IPS-NIHi7 (cell line): ENCODE measurements at regions not wholly inside any gene's neighbourhood (a gene's known extent, or its start where the extent isn't known, plus 50 kb on each side); places are given as distances from the start of the nearest gene placed in this dataset.

Experiments used
- DNase-seq: peaks from one replicate; pipeline ENCODE4 v3.0.0; 2012; ENCODE audit warnings: mixed read lengths; ENCODE audit errors: extremely low spot score

DNA sequence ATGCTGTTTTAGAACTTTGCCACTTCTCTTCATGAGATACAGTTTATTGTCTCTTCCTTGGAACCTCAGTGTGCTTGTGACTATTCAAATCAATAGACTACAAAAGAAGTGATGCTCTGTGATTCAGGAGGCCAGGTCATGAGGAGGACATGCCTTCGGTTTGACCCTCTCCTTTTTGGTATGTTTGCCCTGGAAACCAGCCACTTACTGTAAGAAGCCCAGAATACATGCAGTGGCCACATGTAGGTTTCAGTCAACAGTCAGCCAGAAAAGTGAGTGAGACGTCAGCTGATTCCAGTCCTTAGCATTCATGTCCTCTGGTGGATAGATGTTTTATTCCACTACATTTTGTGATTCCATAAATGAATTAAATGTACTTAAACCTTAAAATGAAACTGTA lies 328.7 kb downstream of the PCDH18 start:
- DNase-seq, result no peak

DNA sequence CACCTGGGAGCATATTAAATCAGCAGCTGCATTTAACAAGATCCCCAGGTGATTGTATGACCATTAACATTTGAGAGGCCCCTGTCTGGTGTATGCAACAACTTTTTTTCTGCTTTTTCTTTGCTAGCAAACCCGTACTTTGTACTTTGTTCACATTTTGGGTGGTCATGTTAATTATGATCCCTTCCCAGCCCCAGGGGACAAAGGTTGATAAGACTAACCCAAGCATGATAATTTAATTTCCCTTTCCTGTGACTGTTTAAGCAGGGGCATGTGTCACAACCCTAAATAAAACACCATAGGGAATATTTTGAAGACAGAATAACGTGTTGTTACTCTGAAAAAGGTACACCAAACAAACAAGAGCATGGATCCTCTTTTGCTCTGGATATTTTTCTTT lies 332.0 kb downstream of the PCDH18 start:
- DNase-seq, result no peak

DNA sequence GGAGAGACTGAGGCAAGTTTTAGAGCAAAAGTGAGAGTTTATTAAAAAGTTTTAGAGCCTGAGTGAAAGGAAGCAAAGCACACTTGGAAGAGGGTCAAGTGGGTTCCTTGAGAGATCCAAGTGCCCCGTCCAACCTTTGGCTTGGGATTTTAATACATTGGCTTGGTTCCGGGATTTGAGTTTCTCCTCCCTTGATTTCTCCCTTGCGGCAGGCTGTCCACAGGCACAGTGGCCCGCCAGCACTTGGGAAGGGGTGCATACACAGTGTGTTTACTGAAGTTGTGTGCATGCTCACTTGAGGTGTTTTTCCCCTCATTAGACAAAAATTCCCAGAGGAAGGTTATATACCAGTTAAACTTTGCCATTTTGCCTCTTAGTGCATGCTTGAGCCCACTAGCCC lies 333.5 kb downstream of the PCDH18 start:
- DNase-seq, result no peak

GRCh38 chr4:137194670-137195069 lies 337.6 kb downstream of the PCDH18 start:
- no peak for DNase-seq

DNA sequence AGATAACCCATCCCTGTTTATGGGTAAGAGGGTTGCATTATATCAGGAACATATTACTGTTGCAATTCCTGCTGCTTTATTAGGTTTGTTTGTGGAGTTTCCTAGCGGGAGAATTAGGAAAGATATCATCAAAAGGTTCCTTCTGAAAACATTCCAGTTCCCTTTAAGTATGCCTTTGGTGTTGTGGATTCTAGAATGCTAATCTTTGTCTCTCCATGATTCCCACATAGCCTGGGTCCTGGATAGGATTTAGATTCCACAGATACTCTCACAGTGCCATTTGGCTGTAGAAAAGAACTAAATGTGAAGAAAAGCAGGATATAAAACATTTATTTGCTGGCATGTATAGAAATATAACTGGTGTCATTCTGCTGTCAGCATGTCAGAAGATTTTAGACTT lies 338.7 kb downstream of the PCDH18 start:
- DNase-seq, result peak; percentile 13

DNA sequence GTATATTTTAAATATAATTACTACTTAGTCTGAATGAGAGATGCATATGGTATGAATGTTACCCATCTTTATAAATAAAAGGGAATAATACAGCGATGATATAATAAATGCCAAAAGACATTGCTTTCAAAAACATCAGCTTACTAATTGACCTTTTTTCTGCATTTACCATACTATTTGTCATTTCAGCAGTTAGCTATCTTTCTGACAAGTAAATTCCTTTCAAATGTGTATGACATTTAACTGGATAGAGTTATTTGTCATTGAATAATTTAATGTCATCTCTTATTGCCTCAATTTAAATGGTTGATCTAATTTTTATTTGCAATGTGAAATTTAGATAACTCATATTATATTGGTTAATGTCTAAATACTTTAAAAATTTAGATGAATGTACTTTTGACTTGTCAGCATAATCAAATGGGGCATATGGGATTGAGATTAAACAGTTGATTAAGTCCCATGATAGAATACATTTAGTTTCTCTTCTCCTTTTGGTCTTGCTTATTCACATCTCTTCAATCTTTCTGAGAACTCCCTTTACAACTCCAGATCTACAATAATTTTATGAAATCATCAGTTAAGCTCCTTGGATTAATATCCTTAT lies 350.9 kb downstream of the PCDH18 start:
- DNase-seq, result no peak

GRCh38 chr4:137180349-137180748 lies 351.9 kb downstream of the PCDH18 start:
- DNase-seq, result peak; percentile 58

GRCh38 chr4:137156807-137157206 lies 375.5 kb downstream of the PCDH18 start:
- DNase-seq, result no peak

DNA sequence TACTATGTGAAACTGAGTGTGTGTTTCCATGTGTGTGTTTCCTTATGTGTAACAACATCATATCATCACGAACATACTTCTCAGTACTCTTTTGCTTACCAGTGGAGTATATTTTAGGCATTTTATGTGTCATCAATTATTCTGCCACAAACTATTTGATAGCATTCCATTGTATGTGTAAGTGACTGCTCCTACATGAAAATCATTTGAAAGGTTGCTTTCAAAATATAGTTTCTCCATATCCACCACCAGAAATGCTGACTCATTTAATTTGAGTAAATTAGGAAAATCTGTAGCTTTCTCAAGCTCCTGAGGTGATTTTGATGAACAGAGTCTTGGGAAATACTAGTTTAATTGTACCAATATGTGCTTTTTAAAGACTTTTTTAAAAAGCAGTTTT lies 376.2 kb downstream of the PCDH18 start:
- no peak for DNase-seq

GRCh38 chr4:137131201-137131600 lies 401.1 kb downstream of the PCDH18 start:
- DNase-seq, result no peak

DNA sequence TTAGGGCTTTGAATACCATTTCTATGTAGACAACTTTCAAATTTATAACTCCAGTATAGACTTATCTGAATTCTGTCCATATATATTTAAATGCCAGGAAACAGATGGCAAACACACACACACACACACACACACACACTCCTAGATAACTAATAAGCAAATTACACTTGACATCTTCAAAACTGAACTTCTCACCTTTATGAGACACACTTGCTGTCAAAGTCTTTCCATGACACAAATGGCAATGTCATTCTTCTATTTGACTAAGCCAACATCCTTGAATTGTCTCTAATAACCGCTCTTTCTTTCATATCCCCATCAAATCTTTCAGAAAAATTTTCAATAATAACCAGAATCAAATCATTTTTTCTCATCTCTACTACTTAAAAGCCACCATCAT lies 402.4 kb downstream of the PCDH18 start:
- no peak for DNase-seq

- no peak for DNase-seq
Measured at GRCh38 chr4:137129441-137129840, 402.9 kb downstream of the PCDH18 start.

DNA sequence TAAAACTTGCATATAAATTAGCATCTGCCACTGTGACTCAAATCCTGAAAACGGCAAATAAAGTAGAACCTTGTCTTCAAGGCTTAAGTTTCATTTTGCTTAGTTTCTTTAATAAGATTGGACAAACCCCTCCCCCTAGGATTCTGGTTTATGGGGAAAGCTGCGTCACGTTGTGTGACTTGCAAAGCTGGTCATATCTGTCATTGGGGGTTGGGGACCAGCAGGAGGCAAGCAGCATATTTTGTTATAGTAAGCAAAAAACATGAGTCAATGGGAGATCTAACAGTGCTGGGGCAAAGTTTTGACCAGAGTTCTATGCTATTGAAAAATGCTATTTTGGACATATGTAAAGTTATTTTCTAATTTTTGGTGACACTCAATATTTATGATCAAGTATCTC lies 407.3 kb downstream of the PCDH18 start:
- DNase-seq, result no peak

- peak; percentile 32 for DNase-seq
Measured at GRCh38 chr4:137124278-137124932, 407.9 kb downstream of the PCDH18 start.

- DNase-seq, result no peak
Measured at GRCh38 chr4:137122876-137123275, 409.4 kb downstream of the PCDH18 start.

DNA sequence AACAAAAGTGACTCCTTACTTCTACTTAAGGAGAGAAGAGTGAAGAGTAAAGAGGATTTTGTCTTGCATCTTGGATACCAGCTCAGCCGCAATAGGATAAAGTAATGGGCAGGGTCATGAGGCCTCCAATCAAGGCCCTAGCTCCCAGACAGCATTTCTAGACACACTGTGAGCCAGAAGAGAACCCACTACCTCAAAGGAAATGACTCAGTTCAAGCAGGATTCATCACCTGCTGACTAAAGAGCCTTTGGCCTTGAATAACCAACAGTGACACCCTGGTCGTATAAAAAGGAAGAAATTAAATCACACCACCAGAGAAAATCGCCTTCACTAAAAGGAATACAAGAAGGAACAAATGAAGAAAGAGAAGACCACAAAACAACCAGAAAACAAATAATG lies 416.1 kb downstream of the PCDH18 start:
- no peak for DNase-seq

DNA sequence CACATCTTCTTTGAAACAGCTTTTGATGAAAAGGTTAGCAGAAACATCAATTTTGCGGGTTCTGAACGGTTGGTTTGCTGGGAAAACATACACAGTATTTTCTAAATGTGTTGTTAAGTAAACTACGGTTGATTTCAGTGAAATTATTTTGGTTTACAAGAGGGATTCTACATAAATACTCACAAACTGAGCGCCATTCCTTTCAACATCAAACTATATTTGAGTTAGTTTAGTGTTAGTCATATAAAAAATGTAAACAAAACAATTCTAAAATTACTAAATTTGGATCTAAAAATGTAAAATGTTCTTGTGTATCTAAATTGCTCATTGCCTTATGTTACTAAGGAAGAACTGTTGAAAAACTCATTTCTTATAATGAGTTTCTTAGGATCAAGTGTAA lies 425.6 kb downstream of the PCDH18 start:
- DNase-seq, result no peak

- DNase-seq, result no peak
Measured at GRCh38 chr4:137106287-137106686, 426.0 kb downstream of the PCDH18 start.

DNA sequence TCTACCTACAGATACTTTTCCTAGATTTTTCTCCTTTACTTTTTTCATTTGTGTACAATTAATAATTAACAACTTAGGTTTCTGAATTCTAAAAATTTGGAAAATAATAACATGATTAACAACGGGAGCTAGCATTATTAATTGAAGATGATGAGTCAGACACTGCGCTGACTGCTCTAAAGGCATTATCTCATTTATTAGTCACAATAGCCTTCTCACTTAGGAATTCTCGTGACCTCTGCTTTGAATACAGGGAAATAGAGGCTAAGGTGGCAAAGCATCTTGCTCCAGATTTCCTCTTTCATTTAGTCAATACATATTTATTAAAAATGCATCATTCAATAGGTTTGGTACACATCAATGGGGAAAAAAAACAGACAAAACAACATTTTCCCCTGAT lies 441.3 kb downstream of the PCDH18 start:
- no peak for DNase-seq

DNA sequence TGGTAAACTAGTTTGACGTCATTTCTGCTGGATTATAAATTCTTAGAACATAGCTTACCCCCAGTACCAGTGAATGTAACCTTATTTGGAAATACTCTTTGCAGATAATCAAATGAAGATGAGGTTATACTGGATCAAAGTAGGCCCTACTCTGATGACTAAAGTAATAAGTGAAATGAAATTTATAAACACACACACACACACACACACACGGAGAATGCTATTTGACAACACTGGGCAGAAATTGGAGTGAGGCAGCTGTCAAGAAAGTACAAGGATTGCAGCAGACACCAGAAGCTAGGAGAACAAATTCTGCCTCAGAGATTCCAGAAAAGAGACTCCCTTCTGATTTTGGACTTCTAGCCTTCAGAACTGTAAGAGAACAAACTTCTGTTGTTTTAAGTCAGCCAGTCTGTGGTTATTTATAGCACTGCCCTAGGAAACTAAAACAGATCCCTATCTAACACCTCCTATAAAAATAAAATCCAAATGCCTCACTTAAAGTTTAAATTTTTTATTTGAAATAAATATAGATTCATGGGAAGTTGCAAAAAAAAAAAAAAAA lies 448.6 kb downstream of the PCDH18 start:
- DNase-seq, result no peak

DNA sequence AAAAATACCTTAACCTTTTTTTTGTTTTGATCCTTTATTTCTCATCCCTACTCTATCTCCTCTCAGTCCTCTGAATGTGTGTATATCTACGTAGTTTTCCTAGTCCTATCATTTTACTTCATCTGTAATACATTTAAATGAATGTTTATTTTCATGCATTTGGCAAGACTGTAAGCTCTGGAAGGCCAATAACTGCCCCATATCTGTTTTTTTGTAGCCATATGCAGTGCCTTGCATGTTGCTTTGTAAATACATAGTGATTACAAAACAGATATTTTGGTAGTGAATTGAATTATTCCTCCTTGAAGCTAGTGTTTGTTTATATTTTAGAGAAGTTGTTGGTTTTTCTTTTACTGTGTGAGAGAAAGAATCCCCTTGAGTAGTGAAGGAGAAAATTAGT lies 450.2 kb downstream of the PCDH18 start:
- no peak for DNase-seq

DNA sequence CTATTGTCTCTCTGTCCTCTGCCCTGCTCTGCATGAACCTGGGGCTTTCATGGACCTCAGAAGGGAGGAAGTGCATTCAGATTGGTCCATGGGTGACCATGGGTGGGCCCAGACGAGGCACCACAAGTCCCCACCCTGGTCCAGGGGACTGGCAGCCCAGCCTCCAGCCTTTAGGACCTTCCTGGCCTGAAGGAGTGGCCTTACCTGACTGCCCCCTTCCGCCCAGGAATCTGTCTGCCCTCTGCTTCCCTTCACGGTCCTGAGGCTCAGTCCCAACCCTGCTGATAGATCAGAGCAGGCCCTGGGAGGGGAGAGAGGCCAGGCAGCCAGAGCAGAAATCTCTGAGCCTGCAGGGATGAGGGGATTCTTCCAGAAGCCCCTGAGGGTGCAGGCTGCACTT lies 455.4 kb downstream of the PCDH18 start:
- DNase-seq, result no peak

DNA sequence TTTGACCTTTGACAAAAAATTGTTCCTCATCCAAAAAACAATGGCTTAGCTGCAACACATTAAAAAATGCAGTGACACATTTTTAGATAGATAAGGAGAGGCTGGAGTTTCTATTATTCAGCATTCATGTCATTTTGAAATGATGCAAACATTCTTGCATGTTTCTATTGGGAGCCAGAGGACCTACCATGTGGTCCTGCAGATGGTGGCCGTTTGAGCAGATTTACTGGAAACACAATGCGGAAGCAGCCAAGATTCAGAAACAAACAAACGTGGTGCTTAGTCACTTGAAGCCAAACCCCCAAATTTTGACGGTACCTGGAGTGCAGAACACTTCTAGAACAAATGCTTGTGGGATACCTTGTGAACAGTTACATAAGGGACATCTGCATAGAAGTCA lies 456.7 kb downstream of the PCDH18 start:
- DNase-seq, result no peak

DNA sequence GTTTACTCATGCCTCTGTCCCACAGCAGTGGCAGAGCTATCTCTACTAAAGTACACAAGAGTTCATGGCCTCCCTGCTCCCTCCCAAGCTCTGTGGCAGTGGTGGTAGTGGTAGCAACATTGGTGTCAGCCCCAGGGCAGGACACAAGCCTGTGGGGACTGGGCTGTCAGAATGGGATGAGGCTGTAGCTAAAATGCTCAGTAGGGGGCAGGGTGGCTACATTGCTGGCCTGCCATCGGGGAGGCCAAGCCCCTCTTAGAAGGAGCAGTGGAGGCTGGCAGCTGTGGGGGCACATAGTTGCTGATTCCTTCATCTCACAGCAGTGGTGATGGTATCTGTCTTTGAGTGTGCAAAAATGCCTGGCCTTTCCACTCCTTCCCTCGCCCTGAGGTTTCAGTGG lies 461.7 kb downstream of the PCDH18 start:
- peak; percentile 22 for DNase-seq
